ENCODE measurements at regions not wholly inside any gene's neighbourhood (a gene's known extent, or its start where the extent isn't known, plus 50 kb on each side); places are given as distances from the start of the nearest gene placed in this dataset.

DNA sequence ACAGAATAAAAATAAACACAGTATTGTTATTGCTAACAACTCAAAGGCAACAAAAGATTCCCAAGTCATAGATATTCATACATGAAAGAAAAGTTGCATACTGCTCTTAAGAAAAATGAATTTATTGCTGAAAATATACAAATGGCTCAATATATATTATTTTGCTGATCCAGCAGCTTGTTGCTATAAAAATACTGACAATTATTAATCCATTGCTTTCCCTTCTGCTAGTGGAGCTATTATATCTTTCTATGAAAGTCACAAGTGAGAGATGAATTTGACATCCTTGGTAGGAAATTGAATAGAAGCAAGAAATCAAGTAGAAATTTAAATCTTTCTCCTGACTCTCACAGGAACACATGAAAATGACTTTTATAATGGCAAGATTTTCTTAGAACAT, 179.2 kb upstream of the MBNL1 start:
- TF ChIP-seq RXRA (IDR thresholded peaks at IDR 0.05): no peak
- TF ChIP-seq, protein P1, sequence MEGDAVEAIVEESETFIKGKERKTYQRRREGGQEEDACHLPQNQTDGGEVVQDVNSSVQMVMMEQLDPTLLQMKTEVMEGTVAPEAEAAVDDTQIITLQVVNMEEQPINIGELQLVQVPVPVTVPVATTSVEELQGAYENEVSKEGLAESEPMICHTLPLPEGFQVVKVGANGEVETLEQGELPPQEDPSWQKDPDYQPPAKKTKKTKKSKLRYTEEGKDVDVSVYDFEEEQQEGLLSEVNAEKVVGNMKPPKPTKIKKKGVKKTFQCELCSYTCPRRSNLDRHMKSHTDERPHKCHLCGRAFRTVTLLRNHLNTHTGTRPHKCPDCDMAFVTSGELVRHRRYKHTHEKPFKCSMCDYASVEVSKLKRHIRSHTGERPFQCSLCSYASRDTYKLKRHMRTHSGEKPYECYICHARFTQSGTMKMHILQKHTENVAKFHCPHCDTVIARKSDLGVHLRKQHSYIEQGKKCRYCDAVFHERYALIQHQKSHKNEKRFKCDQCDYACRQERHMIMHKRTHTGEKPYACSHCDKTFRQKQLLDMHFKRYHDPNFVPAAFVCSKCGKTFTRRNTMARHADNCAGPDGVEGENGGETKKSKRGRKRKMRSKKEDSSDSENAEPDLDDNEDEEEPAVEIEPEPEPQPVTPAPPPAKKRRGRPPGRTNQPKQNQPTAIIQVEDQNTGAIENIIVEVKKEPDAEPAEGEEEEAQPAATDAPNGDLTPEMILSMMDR (IDR thresholded peaks at IDR 0.05; ENCODE audit: low read depth, low read length, missing input control): no peak
